Vagina (tissue), 2 donors: ENCODE measurements at regions not wholly inside any gene's neighbourhood (a gene's known extent, or its start where the extent isn't known, plus 50 kb on each side); places are given as distances from the start of the nearest gene placed in this dataset.

Source experiments
- POLR2AphosphoS5 ChIP-seq, 2 donors: sonication (generic); formaldehyde crosslinking; IDR thresholded peaks; one replicate each; pipeline ENCODE4 v1.9.0; 2017; ENCODE audit warnings: antibody characterized with exemption in 2 of 2, mild to moderate bottlenecking in 2 of 2, low read depth in 1 of 2; ENCODE audit not compliant: insufficient read depth in 1 of 2
- TF ChIP-seq, protein P1 (sequence below), 3 experiments: fragments of 450-650 bp in 2 of 3; fragments of 200-600 bp in 1 of 3; sonication (generic) in 1 of 3; IDR thresholded peaks; one replicate each; pipeline ENCODE4 v1.5.1; 2017 to 2019; ENCODE audit warnings: antibody characterized with exemption in 3 of 3, mild to moderate bottlenecking in 2 of 3, moderate library complexity in 2 of 3

DNA sequence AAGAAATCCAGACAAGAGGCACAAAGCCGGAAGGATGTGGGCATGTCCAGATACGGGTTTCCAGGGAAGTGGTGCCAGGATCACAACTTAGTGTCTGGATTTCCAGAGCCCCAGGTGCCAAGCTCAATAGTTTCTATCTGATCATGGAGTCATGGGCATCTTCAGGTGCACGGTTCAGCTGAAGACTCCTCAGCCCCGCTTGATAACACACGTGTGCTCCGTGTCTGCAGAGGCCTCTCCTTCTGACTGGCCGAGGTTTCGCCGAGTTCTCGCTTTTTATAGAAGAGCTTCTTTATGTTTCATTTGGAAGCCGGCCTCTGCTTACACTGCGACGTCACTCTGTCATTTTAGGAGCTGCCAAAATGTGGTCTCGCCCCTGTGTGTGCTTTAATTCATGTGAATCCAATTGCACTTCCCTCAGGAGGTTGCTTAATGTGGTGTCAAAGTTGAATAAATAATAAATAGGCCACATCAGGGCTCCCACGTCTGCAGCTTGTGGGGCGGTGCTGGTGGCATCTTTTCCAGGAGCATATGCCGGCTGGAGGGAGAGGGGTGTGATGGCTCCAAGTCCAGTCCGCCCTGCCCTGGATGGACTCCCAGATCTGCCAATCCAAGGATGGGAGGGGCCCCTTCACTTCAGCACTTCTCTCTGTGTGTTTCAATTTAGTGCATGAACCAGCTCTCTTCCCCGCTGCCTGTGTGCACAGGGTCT is 1410.8 kb downstream of the TBC1D22A start:
- TF ChIP-seq, protein P1, sequence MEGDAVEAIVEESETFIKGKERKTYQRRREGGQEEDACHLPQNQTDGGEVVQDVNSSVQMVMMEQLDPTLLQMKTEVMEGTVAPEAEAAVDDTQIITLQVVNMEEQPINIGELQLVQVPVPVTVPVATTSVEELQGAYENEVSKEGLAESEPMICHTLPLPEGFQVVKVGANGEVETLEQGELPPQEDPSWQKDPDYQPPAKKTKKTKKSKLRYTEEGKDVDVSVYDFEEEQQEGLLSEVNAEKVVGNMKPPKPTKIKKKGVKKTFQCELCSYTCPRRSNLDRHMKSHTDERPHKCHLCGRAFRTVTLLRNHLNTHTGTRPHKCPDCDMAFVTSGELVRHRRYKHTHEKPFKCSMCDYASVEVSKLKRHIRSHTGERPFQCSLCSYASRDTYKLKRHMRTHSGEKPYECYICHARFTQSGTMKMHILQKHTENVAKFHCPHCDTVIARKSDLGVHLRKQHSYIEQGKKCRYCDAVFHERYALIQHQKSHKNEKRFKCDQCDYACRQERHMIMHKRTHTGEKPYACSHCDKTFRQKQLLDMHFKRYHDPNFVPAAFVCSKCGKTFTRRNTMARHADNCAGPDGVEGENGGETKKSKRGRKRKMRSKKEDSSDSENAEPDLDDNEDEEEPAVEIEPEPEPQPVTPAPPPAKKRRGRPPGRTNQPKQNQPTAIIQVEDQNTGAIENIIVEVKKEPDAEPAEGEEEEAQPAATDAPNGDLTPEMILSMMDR (IDR thresholded peaks at IDR 0.05): no peak
- no peak for TF ChIP-seq POLR2AphosphoS5 (IDR thresholded peaks at IDR 0.05; ENCODE audit: insufficient read depth in 1 of 2, low read depth in 1 of 2)
